ENCODE measurements at regions not wholly inside any gene's neighbourhood (a gene's known extent, or its start where the extent isn't known, plus 50 kb on each side); places are given as distances from the start of the nearest gene placed in this dataset.
"Not testable (repeated sequence)": the region's sequence is repeated elsewhere in the genome, so short reads cannot be mapped to it uniquely, and the experiment has no call there.

DNA sequence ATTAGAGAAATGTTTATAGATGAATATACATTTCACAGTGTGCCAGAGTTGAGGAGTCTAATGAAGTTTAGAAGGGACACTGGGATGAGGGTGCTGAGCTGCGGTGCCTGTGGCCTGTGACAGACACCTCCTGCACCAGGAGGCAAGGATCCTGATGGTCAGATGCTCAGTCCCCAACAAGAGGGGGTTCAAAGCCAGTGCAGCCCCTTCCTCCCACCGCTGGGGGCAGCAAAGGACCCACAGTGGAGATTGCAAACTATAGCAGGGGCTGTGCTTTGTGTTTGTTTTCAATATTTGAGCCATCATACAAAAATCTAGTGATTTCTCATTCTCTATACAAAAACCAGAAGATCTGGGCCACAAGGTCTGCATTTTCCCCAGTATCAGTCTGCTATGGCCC, 170.5 kb upstream of the PLGLB2 start:
- TF ChIP-seq, protein P1, sequence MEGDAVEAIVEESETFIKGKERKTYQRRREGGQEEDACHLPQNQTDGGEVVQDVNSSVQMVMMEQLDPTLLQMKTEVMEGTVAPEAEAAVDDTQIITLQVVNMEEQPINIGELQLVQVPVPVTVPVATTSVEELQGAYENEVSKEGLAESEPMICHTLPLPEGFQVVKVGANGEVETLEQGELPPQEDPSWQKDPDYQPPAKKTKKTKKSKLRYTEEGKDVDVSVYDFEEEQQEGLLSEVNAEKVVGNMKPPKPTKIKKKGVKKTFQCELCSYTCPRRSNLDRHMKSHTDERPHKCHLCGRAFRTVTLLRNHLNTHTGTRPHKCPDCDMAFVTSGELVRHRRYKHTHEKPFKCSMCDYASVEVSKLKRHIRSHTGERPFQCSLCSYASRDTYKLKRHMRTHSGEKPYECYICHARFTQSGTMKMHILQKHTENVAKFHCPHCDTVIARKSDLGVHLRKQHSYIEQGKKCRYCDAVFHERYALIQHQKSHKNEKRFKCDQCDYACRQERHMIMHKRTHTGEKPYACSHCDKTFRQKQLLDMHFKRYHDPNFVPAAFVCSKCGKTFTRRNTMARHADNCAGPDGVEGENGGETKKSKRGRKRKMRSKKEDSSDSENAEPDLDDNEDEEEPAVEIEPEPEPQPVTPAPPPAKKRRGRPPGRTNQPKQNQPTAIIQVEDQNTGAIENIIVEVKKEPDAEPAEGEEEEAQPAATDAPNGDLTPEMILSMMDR (IDR thresholded peaks at IDR 0.05; ENCODE audit: low read length): not testable (repeated sequence)
- not testable (repeated sequence) for TF ChIP-seq EZH2phosphoT487 (IDR thresholded peaks at IDR 0.05; ENCODE audit: low read length); EZH2 (optimal IDR thresholded peaks at IDR 0.05; ENCODE audit: low read depth, low read length)

All from MM.1S (cell line).